ENCODE measurements at regions not wholly inside any gene's neighbourhood (a gene's known extent, or its start where the extent isn't known, plus 50 kb on each side); places are given as distances from the start of the nearest gene placed in this dataset.

DNA sequence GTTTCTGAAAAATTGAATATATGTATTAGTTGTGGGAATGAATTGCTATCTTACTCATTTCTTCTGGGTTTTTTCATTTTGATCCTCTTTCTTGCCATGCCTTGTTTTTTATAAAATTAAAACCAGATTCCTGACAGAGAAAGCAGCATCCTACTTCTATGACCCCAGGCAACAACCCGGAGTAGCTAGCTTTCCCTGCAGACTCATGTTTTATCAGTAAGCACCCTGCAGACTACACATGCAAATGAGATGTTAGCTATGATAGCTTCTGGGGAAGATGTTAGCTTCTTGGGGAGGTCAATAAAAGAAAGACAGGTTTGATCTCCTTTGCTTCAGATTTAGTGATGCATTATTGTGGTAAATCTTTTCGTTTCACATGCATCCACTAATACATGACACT lies 1598.6 kb downstream of the SLITRK5 start:
- H3K4me3 Mint-ChIP-seq: no peak overlapping the region
- H3K27ac Mint-ChIP-seq: no peak overlapping the region

DNA sequence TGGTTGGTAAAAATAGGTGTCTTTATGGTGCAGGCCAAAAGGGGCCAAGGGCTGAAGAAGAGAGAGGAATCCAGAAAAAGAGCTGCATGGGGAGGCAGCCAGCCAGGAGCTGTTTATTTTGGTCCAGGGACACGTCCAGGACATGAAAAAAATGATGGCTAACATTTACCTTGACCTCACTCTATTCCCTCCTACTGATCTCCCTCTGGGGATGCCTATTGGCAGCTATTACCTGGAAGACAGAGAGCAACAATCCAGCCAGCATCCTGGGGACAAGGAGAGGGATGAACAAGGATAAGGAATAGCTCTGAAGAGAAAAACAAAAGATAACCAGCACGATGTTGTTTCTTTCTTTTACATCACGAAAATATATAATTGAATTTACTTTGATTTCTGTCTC lies 1599.6 kb downstream of the SLITRK5 start:
- Mint-ChIP-seq H3K4me1 (ENCODE audit: unreplicated experiment) (no peaks in the 10 kb centered on the region), H3K27me3 (no peaks in the 10 kb centered on the region), H3K9me3 (no peaks in the 10 kb centered on the region), H3K36me3 (no peaks in the 10 kb centered on the region), H3K27ac (no peak overlapping the region), H3K4me3 (no peak overlapping the region)
- no peak for DNase-seq (ENCODE audit: extremely low spot score, unreplicated experiment)
- TF ChIP-seq, protein P1, sequence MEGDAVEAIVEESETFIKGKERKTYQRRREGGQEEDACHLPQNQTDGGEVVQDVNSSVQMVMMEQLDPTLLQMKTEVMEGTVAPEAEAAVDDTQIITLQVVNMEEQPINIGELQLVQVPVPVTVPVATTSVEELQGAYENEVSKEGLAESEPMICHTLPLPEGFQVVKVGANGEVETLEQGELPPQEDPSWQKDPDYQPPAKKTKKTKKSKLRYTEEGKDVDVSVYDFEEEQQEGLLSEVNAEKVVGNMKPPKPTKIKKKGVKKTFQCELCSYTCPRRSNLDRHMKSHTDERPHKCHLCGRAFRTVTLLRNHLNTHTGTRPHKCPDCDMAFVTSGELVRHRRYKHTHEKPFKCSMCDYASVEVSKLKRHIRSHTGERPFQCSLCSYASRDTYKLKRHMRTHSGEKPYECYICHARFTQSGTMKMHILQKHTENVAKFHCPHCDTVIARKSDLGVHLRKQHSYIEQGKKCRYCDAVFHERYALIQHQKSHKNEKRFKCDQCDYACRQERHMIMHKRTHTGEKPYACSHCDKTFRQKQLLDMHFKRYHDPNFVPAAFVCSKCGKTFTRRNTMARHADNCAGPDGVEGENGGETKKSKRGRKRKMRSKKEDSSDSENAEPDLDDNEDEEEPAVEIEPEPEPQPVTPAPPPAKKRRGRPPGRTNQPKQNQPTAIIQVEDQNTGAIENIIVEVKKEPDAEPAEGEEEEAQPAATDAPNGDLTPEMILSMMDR (conservative IDR thresholded peaks at IDR 0.05): no peak

More for the DNA sequence above, 1598.6 kb downstream of the SLITRK5 start:
- Mint-ChIP-seq H3K36me3 (no peaks in the 10 kb centered on the region), H3K27me3 (no peaks in the 10 kb centered on the region), H3K4me1 (ENCODE audit: unreplicated experiment) (no peaks in the 10 kb centered on the region), H3K9me3 (no peaks in the 10 kb centered on the region)
- DNase-seq (ENCODE audit: extremely low spot score, unreplicated experiment): no peak
- TF ChIP-seq, protein P1 (conservative IDR thresholded peaks at IDR 0.05): no peak

DNA sequence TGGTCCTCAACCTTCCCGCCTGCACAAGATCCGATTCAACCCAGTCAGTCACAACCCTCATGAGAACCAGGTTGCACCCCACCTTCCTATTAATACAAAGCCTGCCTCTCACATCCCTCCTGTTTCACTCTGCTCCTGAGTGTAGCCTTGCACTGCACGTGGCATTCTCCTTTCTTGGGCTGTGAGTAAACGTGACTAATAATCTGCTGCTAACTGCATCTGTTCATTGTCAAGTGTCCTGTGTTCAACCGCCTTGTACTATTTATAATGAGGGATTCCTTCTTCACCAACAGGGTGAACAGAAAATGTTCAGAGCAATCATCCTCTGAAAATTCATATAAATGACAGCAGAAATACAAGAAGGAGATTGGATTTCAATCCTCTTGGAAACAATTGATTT lies 1608.2 kb downstream of the SLITRK5 start:
- TF ChIP-seq, protein P1 (conservative IDR thresholded peaks at IDR 0.05): no peak
- Mint-ChIP-seq H3K4me1 (ENCODE audit: unreplicated experiment) (no peaks in the 10 kb centered on the region), H3K4me3 (no peak overlapping the region), H3K27ac (no peak overlapping the region), H3K9me3 (no peaks in the 10 kb centered on the region), H3K36me3 (no peaks in the 10 kb centered on the region), H3K27me3 (no peaks in the 10 kb centered on the region)
- no peak for DNase-seq (ENCODE audit: extremely low spot score, unreplicated experiment)

DNA sequence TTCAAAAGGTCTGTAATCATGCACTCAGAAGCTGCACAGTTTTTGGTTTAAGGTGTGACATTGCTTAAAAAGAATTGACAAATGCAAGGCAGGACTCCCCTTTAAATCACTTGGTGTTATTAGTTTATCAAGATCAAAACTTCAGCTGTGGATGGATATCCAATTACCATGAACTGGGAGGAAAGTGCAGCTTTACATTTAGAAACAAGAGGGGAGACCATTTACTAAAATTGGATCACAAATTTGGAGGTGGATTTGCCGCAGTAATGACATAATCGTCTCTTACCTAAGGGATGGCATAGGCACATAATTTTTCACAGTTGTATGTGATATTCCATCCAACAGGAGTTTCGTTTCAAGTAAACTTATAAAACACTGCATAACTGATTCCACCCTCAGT lies 1610.2 kb downstream of the SLITRK5 start:
- DNase-seq (ENCODE audit: extremely low spot score, unreplicated experiment): no peak
- TF ChIP-seq, protein P1 (conservative IDR thresholded peaks at IDR 0.05): no peak
- Mint-ChIP-seq H3K27me3 (no peaks in the 10 kb centered on the region), H3K4me3 (no peak overlapping the region), H3K4me1 (ENCODE audit: unreplicated experiment) (no peaks in the 10 kb centered on the region), H3K27ac (no peak overlapping the region), H3K36me3 (no peaks in the 10 kb centered on the region), H3K9me3 (no peaks in the 10 kb centered on the region)

DNA sequence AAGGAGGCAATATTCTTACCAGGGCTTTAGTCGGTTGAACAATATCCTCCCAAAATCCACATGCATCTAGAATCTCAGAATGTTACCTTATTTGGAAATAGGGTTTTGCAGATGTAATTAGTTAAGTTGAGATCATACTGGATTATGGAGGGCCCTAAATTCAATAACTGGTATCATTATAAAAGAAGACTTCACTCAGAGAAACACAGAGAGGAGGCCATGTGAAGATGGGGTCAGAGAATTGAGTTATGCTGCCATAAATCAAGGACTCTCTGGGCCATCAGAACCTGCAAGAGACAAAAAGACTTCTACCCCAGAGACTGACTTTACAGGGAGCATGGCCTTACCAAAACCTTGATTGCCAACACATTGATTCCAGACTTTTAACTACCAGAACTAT lies 1611.1 kb downstream of the SLITRK5 start:
- no peak overlapping the region for H3K4me3 Mint-ChIP-seq
- no peaks in the 10 kb centered on the region for H3K27me3 Mint-ChIP-seq
- DNase-seq (ENCODE audit: extremely low spot score, unreplicated experiment): no peak
- H3K9me3 Mint-ChIP-seq: no peaks in the 10 kb centered on the region
- H3K36me3 Mint-ChIP-seq: no peaks in the 10 kb centered on the region
- no peak overlapping the region for H3K27ac Mint-ChIP-seq
- no peaks in the 10 kb centered on the region for H3K4me1 Mint-ChIP-seq (ENCODE audit: unreplicated experiment)
- TF ChIP-seq, protein P1 (conservative IDR thresholded peaks at IDR 0.05): no peak

DNA sequence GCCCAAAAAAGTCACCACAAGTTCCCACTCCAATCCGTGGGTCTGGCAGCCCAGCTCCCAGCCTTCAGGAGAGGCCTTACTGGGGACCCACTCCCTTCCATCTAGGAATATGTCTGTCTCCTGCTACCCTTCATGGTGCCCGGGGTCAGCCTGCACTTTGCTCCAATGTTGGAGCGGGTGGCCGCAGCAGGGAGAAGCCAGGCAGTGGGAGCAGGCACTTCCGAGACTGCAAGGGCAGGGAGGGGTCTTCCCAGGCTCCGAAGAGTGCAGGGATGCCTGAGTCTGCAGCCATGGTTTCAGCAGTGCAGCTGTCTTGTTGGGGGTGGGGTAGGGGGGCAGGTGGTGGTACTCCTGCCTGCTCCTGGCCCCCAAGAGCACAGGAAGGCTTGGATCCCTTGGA lies 1616.2 kb downstream of the SLITRK5 start:
- Mint-ChIP-seq H3K27me3 (no peaks in the 10 kb centered on the region), H3K36me3 (no peaks in the 10 kb centered on the region), H3K4me1 (ENCODE audit: unreplicated experiment) (no peaks in the 10 kb centered on the region), H3K27ac (no peak overlapping the region), H3K9me3 (peaks cover 5% of the 10 kb centered on the region), H3K4me3 (no peak overlapping the region)
- TF ChIP-seq, protein P1 (conservative IDR thresholded peaks at IDR 0.05): no peak
- no peak for DNase-seq (ENCODE audit: extremely low spot score, unreplicated experiment)

Data from type B pancreatic cell (in vitro differentiated cells).